Tibial artery (tissue), 4 donors: ENCODE measurements at regions not wholly inside any gene's neighbourhood (a gene's known extent, or its start where the extent isn't known, plus 50 kb on each side); places are given as distances from the start of the nearest gene placed in this dataset.

Experiments used
- DNase-seq, 2 donors: peaks; one replicate each; pipeline ENCODE4 v3.0.0-alpha.2; 2019
- H3K27ac ChIP-seq, 2 donors: fragments of 200-600 bp; sonication (generic) in 1 of 2; 1 replicate in 1 of 2; 2 replicates in 1 of 2; pipeline ENCODE4 v1.5.1; 2018 to 2019; ENCODE audit warnings: mild to moderate bottlenecking in 1 of 2
- H3K27me3 ChIP-seq, 2 donors: fragments of 200-600 bp; sonication (generic) in 1 of 2; one replicate each; pipeline versions ENCODE4 v1.5.1 to v1.6.0; 2016 to 2019
- H3K36me3 ChIP-seq, 3 donors: fragments of 200-600 bp; sonication (generic) in 2 of 3; one replicate each; pipeline ENCODE4 v1.5.1; 2016 to 2019; ENCODE audit warnings: mild to moderate bottlenecking in 2 of 3
- H3K4me1 ChIP-seq, 4 donors: fragments of 200-600 bp; sonication (generic) in 2 of 4; 1 replicate in 3 of 4; 2 replicates in 1 of 4; pipeline ENCODE4 v1.5.1; 2016 to 2019
- H3K4me3 ChIP-seq, 2 donors: fragments of 200-600 bp; sonication (generic) in 1 of 2; 1 replicate in 1 of 2; 2 replicates in 1 of 2; pipeline ENCODE4 v1.5.1; 2018 to 2019; ENCODE audit warnings: mild to moderate bottlenecking in 2 of 2
- H3K9me3 ChIP-seq, 3 donors: fragments of 200-600 bp; sonication (generic) in 1 of 3; one replicate each; pipeline ENCODE4 v1.5.1; 2016 to 2019
- CTCF ChIP-seq, 2 experiments: fragments of 200-600 bp in 1 of 2; fragments of 450-650 bp in 1 of 2; IDR thresholded peaks; one replicate each; pipeline ENCODE4 v1.5.1; 2017 to 2019; ENCODE audit warnings: antibody characterized with exemption in 2 of 2, mild to moderate bottlenecking in 1 of 2, moderate library complexity in 1 of 2
- intact Hi-C: fragments of 100-400 bp; cut with DNase I; formaldehyde crosslinking; loops from one replicate; pipeline ENCODE4 v1.15.0; 2023; ENCODE audit warnings: low total_unique reads

- H3K36me3 ChIP-seq = no peaks in the 10 kb centered on the region
- H3K27me3 ChIP-seq = no peaks in the 10 kb centered on the region
- no peak for DNase-seq
- intact Hi-C loops = no loop called here
- no peak overlapping the region for H3K4me3 ChIP-seq
- no peaks in the 10 kb centered on the region for H3K9me3 ChIP-seq
- H3K4me1 ChIP-seq = peaks cover 0 to 13% (median 2%) of the 10 kb centered on the region in 4 donors
- TF ChIP-seq CTCF (IDR thresholded peaks at IDR 0.05) = no peak
- H3K27ac ChIP-seq = no peak overlapping the region
Measured at GRCh38 chr16:51876934-51877333, 670.0 kb downstream of the TOX3 start.

- no peak for TF ChIP-seq CTCF (IDR thresholded peaks at IDR 0.05)
- Histone ChIP-seq H3K4me3 (no peak overlapping the region), H3K4me1 (peaks cover 0 to 13% (median 2%) of the 10 kb centered on the region in 4 donors), H3K27ac (no peak overlapping the region), H3K27me3 (no peaks in the 10 kb centered on the region), H3K36me3 (no peaks in the 10 kb centered on the region), H3K9me3 (no peaks in the 10 kb centered on the region)
- no peak for DNase-seq
- intact Hi-C loops = no loop called here
Measured at GRCh38 chr16:51876601-51876875, 670.4 kb downstream of the TOX3 start.

- intact Hi-C loops = no loop called here
- DNase-seq = no peak
- no peak for TF ChIP-seq CTCF (IDR thresholded peaks at IDR 0.05)
- no peaks in the 10 kb centered on the region for H3K36me3 ChIP-seq
- H3K27ac ChIP-seq = no peak overlapping the region
- H3K4me1 ChIP-seq = peaks cover 0 to 10% (median 2%) of the 10 kb centered on the region in 4 donors
- H3K27me3 ChIP-seq = no peaks in the 10 kb centered on the region
- no peak overlapping the region for H3K4me3 ChIP-seq
- no peaks in the 10 kb centered on the region for H3K9me3 ChIP-seq
Measured at GRCh38 chr16:51875834-51876600, 670.9 kb downstream of the TOX3 start.

GRCh38 chr16:51872524-51872923, 674.4 kb downstream of the TOX3 start:
- DNase-seq = no peak
- Histone ChIP-seq H3K27me3 (no peaks in the 10 kb centered on the region), H3K4me3 (no peak overlapping the region), H3K36me3 (no peaks in the 10 kb centered on the region), H3K9me3 (no peaks in the 10 kb centered on the region), H3K27ac (no peak overlapping the region), H3K4me1 (no peaks in the 10 kb centered on the region)
- intact Hi-C loops = no loop called here
- TF ChIP-seq CTCF (IDR thresholded peaks at IDR 0.05) = no peak

GRCh38 chr16:51870296-51870854, 676.6 kb downstream of the TOX3 start:
- intact Hi-C loops = no loop called here
- Histone ChIP-seq H3K36me3 (no peaks in the 10 kb centered on the region), H3K27me3 (no peaks in the 10 kb centered on the region), H3K27ac (no peak overlapping the region), H3K4me1 (no peaks in the 10 kb centered on the region), H3K9me3 (no peaks in the 10 kb centered on the region), H3K4me3 (no peak overlapping the region)
- no peak for DNase-seq
- no peak for TF ChIP-seq CTCF (IDR thresholded peaks at IDR 0.05)
